DMS 273 (cell line): ENCODE measurements at regions not wholly inside any gene's neighbourhood (a gene's known extent, or its start where the extent isn't known, plus 50 kb on each side); places are given as distances from the start of the nearest gene placed in this dataset.
A peak's percentile ranks its signal among the peaks of the same experiment; 100 is the strongest.

Source experiments
- DNase-seq: peaks from one replicate; lab custom pipeline; 2025; ENCODE audit not compliant: unreplicated experiment; lab: John Stamatoyannopoulos, UW

DNA sequence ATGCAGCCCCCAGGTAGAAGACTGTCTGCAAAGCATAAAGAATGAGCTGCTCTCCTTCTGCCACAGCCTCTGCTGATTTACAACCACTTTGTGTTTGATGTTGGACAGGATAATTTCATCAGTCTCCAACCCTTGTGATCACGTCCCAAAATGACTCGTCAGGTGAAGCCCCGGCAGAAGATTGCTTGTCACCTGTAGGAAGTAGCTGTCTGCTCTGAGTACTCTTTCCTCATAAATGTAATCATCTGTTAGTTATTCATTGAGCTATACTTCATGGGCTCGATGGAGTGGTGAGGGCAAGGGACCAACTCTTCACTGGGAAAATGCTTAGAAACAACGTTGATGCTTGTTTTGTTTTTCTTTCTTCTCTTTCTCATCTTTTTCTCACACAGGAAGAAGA, 290.9 kb upstream of the SP8 start:
- no peak for DNase-seq

DNA sequence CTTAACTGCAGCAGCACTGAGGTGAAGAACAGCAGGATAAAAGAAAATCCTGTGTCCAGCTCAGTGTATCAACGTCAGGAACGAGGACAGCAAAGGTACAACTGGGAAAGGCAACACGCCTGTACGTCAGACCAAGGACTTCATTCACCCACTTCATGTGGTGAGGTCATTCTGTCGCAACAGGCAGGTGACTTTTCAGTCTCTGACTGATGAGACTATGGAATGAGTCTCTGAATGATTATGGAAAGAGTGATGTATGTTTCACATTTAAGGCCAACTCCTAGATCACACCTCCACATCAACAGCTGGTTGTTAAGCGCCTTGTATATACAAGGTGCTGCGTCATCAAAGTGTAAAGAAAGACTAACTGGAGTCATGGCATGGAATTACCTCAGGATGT, 297.6 kb upstream of the SP8 start:
- no peak for DNase-seq

DNA sequence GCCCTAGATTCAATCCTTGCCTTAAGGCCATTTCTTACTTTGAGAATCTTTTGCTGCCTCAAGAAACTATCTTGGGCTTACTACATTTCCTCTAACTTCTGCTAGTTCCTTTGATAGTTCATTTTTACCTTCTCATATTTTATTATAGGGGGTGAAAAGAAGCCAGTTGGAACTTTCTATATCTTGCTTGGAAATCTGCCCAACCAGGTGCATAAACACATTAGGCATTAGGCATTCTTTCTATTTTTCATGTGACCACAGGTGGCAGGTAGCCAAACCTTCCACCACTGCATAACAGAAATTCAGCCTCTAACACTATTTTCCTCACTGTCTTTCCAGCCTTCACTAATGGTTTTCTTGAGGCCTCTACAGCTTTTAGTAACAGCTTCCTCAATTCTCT, 300.0 kb upstream of the SP8 start:
- no peak for DNase-seq

DNA sequence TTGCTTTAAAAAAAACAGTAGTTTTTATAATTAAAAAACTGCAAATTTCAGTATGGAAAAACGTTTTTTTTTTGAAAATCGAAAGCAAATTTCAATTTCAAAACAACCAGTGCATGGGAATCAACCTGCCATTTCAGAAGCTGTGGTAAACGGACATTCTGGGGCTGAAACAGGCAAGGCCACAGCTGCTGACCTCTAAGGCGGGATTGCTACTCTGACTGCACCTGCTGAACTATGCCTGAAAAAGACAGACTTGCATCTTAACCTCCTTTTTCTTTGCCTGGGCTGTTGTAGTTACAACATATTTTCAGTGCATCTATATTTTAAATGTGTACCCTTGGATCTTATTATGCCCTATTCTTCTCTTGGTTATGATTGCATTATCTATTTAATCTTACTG, 303.0 kb upstream of the SP8 start:
- DNase-seq: no peak

DNA sequence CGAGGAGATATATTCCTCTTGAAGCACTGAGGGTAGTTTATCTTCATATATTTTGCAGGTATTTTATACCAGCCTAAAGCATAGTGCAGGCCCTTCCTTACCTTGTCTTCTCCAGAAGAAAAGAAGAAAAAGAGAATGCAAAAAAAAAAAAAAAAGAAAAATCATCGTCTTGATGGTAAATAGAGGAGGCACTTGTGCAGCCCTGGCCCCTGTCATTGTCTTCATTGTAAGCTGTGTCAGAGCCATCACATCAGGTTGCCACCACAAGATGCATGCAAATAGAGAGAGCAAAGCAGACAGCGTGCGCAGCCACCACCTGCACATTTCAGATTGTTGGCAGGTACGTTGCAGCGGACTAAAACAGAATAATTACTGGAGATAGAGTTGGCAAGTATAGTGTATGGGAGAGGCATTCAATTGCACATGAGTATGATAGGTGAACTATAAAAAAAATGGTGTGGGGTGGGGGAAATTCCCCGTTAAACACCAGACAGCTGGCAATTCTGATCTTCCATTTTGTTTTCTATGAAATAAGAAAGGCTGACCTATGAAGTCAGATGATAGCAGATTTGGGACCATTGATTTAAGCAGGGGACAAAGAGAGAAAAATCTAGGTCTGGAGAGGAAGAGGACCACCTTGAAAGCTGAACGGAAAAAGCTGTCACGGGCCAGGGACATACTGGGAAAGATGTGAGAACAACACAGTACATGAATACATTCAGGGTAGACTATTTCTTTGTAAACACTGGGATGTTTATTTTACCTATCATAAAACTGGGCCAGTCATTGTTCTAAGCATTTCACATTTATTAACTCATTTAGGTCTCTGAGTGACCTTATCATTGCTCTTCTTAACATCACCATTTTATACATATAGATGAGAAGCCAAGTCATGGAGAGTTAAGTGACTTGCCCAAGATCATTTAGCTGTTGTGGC, 306.3 kb upstream of the SP8 start:
- DNase-seq: no peak

DNA sequence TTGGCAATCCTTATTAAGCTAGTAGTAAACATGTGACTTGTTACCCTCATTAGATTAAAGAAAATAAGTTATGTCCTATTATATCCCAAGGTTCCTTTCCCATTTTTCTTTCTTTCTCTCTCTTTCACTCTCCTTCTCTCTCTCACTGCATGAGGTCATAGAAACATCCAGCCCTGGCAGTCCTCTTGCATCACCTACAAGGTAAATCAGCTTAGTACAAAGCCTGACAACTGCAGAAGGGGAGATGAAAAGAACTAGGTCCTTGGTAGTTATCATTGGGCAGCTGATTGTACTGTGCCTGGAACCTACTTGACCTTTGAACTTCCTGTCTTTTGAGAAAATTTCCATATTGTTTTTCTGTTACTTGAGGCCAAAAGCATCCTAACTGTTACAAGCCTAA, 307.9 kb upstream of the SP8 start:
- DNase-seq: no peak

DNA sequence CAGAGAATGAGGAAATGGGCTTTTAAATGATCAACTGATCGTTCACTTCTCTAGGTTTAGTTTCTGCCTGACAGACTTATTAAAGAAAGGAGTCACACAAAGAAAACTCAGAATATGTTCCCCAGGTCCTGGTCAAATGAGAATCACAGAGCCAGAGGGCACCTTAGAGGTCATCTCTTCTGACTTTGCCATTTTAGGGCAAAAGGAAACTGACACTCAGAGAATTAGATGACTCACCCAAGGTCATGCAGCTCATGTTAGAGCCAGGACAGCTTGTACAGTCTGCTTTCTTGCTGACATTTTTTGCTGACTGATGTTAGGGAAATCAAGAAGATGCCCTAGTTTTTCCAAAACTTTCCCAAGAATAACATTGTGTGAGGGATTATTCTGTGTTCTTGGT, 312.7 kb upstream of the SP8 start:
- DNase-seq: no peak

DNA sequence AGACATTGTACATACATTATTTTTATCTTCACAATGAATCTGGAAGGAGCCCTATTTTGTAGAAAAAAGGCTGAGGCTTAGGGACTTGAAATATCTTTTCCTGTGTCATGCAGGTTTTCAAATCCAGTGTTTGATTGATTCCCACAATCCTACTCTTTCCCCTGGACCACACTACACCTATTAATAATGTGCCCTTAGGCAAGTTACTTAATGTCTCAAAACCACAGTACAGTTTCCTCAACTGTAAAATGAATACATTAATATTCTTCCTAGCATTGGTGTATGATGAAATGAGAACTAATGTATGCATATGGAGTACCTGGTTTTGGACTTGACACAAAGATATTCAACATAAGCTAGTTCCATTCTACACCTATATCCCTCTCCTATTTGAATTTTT, 313.3 kb upstream of the SP8 start:
- DNase-seq: no peak

DNA sequence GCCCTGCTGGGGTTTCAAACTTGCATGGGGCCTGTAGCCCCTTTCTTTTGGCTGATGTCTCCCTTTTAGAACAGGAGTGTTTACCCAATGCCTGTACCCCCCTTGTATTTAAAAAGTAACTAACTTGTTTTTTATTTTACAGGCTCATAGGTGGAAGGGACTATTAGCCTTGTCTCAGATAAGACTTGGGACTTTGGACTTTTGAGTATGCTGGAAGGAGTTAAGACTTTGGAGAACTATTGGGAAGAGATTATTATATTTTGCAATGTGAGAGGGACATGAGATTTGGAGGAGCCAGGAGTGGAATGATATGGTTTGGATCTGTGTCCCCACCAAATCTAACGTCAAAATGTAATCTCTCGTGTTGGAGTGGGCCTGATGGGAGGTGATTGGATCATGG, 314.9 kb upstream of the SP8 start:
- DNase-seq: no peak

DNA sequence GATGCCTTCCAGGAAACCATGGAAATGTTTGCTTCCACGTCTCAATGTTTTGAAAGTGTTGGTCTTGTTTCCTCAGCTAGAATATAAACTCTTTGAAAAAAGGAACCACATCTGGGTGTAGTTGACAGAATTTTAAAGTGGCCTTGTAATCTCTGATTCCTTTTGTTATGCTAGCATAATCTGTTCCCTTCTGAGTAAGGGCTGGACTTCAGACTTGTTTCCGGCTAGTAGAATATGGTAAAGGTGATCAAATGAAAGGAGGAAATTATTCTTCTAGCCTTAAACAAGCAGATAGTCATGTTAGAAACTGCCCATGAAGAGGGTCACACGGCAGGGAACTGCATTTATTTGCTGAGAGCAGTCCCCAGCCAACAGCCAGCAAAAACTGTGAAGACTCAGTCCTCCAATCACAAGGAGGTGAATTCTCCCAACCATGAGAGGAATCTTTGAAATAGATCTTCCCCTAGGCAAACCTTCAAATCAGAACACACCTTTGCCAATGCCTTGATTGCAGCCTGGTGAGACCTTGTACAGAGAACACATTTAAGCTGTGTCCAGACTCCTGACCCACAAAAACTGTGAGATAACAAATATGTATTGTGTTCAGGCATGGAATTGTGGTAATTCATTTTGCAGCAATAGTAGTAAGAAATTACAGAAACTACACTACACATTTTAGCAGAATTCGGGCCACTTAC, 316.9 kb upstream of the SP8 start:
- no peak for DNase-seq

DNA sequence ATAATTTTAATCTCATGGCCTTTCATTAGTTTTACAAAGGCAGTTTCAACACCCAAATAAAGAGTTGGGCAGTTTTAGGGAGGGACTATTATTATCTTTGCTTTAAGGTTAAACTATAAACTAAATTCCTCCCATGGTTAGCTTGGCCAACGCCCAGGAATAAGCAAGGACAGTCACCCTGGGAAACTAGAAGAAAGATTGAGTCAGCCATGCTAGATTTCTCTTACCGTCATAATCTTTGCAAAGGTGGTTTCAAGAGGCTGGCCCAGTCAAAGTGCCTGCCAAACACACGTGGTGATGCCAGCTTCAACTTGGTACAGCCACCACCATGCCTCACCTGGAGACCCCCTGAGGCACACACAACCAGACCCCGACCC, 317.4 kb upstream of the SP8 start:
- no peak for DNase-seq

DNA sequence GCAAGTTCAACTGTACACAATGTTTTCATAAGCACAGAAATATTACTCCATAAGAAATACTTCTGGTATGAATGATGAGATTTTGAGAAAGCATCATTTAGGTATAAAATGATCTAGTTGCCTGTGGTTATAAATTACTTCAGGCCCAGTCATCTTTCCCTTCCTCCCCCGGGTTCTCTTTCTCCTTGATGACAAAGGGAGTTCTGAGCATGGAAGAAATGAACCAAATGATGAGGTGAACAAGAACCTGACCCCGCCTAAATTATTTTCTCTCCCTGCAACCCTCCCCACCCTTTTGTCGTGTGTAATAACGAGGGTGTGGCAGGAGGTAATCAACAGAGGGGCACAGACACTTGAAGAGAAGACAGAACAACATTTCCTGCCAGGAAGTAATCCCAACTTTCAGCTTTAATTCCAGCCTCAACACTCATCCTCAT, 319.6 kb upstream of the SP8 start:
- DNase-seq: no peak

DNA sequence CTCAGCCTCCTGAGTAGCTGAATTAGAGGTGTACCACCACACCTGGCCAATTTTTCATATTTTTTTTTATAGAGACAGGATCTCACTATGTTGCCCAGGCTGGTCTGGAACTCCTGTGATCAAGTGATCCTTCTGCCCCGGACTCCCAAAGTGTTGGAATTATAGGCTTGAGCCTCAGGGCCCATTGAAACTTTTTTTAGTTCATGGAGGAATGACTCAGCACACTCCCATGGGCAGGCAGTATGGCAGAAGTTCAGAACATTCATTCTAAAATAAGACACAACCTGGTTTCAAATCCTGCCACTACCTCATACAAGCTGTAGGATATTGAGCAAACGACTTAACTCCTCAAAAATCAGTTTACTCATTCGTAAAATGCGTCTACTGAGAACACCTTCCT, 320.4 kb upstream of the SP8 start:
- no peak for DNase-seq

DNA sequence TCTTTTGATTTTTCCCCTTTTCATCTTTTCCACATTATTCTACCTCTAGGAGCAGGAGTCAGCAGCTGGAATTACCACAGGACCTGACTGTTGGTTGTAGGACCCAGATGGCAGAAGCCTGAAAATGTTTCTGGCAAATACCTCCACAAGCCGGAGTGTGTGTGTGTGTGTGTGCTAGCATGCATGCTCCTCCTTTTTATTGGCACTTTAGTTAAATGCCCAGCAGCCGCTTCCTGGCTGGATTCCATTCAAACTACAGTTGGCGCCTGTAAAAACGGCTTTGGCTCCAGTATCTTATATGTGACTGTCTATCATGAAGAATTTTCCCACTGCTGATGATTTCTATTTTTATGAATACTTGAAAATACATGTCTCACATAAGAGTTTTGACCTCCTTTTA, 319.7 kb upstream of the SP4 start:
- peak; percentile 57 for DNase-seq

DNA sequence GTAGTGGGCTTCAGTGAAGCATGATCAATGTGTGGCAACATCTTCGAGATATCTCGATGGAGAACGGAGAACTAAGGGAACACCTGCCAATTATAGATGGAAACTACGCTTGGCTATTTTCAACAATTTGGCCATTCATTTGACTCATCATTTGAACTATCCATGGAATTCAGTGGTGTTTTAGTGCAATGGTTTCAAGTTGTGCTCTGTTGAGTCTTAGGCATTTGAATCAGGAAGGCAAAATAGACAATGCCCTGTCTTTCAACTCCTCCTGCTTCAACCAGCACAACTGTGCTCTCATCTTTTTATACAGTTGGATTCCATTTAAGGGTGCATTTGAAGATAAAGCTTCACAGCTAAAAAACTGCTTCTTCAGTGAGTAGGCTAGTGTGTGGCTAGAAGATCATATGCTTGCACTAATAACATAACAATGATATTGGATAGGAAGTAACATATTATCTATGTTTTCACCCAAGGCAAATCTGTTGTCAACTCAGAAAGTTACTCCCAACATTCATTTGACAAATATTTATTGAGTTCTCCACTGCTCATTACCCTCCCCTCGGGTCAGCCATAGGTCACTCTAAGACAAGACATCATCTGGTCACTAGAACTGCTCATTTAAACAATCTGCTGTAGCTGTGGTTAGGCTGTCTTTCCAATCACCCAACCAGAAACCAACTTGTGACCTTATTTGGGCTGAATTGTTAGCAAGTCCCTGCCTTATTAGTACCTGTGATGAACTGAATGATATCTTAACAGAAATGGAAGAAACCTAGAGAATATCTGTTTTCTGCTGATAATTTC, 314.1 kb upstream of the SP4 start:
- DNase-seq: no peak

DNA sequence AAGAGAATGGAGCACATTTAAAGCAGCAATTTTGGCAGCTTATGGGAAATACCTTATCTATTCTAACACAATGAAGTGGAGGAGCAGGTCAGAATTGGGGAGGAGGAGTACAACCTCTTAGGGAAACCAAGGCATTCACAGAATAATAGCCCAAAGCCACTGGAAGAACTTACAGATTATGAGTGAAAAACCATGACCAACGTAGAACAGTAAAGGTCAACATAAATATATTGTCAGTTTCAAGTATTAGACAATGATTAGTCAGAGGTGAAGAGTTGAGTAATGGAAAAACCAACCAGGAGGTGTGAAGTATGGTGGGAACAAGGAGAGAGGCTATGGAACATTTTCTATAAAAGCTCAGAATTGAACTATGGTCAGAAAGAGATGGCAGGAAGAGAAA, 304.3 kb upstream of the SP4 start:
- no peak for DNase-seq

DNA sequence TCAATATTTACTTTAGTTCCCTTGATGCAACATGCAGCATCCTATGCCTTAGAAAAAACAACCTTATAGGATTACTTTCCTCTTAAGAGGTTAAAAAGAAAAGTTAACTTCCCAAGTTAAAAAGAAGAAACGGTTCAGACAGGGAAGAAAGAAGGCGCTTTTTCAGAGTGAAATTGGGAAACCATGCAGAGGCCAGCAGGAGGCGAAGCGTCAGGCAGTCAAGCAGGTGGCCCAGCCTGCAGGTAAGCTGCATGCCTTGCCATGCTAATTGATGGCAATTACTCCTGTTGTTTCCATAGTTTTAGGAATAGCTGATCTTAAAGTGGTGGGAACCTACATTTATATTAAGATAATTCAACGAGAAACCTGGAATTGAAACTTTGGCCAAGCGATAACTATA, 302.6 kb upstream of the SP4 start:
- no peak for DNase-seq

DNA sequence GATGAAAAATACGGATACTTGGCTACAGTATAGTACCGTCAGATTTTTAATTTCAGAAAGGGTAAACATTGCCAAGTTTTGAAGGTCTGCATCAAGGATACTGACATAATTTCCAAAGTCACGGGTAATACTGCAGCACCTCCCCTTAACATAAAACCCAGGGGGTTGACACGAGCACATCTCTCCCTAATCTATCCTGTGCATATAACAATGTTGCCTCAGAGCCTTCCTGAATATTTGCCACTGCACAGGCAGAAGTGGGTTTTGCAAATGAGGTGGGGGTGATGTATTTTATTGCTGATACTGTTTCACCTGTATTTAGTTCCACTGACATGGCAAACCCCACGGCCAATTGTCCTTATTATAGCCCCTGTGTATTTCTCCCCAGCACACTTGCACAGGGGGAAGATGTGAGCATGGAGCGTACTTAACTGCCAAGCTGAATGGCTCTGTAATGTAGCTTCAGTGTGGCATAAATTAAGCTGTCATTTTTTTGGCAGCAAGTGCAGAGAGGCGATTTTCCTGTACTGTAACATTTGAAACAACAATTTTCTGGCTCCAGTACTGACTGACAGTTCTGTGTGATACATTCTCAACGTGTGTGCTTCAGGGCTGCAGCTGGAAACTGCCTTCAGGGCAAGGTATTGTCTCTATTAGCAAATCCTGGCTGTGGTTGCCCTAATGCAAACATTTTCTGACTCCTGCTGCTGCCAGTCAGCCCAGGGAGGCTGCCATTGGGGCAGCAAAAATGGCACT, 299.6 kb upstream of the SP4 start:
- DNase-seq: peak; percentile 4

DNA sequence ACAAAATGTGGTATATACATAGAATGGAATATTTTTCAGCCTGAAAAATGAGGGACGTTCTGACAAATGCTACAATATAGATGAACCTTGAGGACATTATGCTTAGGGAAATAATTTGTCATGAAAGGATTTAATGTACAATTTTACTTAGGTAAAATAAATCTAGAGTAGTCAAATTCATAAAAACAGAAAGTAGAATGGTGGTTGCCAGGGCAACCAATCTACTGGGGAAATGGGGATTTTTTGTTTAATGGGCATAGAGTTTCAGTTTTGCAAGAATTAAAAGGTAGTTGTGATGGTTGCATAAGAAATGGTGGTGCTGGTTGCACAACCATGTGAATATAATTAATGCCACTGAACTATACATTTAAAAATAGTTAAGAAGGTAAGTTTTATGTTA, 296.0 kb upstream of the SP4 start:
- no peak for DNase-seq

DNA sequence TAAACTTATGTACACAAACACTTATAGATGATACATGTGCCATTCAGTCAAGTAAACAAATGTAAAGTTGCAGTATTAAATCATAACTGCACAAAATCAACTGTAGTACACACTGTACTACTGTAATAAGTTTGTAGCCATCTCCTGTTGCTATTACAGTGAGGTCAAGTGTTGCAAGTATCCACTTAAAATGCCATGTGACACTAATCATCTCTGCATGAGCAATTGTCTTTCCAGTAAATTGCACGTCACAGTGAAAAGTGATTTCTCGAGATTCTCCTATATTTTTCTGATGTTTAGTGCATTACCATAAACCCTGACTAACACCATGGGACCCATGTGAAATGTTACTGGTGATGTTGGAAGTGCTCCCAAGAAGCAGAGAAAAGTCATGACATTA, 293.3 kb upstream of the SP4 start:
- no peak for DNase-seq

DNA sequence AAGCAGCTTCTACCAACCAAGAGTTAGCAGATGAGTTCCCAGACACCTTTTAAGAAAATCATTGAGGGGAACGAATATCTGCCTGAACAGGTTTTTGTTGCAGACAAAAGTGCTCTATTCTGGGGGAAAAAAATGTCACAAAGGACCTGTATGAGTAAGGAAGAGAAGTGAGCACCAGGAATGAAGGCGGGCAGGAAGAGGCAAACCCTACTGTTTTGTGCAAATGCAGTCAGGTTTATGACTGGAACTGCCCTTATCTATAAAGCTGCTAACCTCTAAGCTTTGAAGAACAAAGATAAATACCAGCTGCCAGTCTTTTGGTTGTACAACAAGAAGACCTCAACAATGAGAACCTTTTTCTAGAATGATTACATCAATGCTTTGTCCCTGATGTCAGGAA, 292.4 kb upstream of the SP4 start:
- DNase-seq: no peak
